GM19372 (cell line): ENCODE measurements at regions not wholly inside any gene's neighbourhood (a gene's known extent, or its start where the extent isn't known, plus 50 kb on each side); places are given as distances from the start of the nearest gene placed in this dataset.
A peak's percentile ranks its signal among the peaks of the same experiment; 100 is the strongest.
"Not testable (repeated sequence)": the region's sequence is repeated elsewhere in the genome, so short reads cannot be mapped to it uniquely, and the experiment has no call there.

Experiments used
- ATAC-seq: cut with Tn5 transposase; IDR thresholded peaks from one replicate; pipeline ENCODE4 v1.9.1; 2021; ENCODE audit warnings: mild to moderate bottlenecking, low read depth, moderate library complexity; ENCODE audit not compliant: unreplicated experiment

DNA sequence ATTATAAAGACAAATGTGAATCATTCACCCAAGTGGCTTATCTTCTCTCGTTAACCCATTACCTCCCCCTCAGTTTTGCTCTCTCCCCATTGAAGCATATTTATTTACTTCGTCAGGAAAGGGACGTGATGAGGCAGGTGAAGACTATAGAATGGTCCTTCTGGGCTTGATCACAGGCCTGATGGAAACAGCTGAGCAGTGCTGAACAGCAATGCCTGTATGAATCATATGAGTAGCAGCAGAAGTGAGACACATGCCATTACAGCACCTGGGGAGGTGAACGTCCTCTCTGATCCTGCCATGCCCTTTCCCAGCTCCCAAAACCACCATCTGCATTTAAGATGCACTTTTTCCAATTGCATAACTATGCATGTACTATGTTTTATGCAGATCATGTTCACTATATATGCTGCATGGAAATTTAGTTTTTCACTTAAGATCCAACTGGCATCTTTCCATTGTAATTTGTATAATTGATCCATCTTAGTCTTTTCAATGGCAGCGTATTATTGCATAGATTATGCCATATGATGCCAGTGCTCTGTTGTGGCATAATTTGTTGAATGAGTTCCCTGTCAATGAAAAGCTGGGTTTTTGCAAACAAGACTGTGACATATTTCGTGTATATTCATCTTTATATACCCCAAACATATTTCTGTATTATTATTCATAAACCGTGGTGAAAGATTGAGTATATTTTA, 105.3 kb downstream of the CXCL12 start:
- ATAC-seq: no peak

- no peak for ATAC-seq
Observed at GRCh38 chr10:44278837-44279324, 106.0 kb downstream of the CXCL12 start.

GRCh38 chr10:44268435-44268948, 116.4 kb downstream of the CXCL12 start:
- ATAC-seq: not testable (repeated sequence)

DNA sequence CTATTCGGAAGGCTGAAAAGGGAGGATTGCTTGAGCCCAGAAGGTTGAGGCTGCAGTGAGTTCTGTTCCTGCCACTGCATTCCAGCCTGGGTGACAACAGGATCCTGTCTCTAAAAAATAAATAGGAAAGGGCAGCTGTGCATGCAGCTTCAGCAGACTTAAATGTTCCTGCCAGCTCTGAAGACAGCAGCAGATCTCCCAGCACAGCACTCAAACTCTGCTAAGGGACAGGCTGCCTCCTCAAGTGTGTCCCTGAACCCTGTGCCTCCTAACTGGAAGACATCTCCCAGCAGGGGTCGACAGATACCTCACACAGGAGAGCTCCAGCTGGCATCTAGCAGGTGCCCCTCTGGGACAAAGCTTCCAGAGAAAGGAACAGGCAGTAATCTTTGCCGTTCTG, 117.9 kb downstream of the CXCL12 start:
- no peak for ATAC-seq

- no peak for ATAC-seq
Observed at GRCh38 chr10:44264244-44264643, 120.7 kb downstream of the CXCL12 start.

DNA sequence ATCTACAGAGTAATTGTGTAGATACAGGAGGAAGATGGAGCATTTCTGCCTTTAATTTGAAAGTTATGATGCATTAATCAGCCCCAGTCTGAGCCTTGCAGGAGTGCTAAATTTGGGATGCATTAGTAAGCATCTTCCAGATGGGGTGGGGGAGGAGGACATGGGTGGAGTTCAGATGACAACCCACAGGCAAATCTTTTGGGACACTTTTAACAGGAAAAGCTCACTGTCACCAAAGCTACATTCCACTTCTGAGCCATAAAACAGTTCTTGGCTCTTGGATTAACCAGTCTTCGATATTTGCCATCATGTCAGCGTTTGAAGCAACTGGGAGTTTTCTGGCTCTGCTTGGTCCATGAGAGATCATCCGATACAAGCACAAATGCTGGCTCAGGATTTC, 121.1 kb downstream of the CXCL12 start:
- no peak for ATAC-seq

- no peak for ATAC-seq
Observed at GRCh38 chr10:44262551-44263251, 122.2 kb downstream of the CXCL12 start.

DNA sequence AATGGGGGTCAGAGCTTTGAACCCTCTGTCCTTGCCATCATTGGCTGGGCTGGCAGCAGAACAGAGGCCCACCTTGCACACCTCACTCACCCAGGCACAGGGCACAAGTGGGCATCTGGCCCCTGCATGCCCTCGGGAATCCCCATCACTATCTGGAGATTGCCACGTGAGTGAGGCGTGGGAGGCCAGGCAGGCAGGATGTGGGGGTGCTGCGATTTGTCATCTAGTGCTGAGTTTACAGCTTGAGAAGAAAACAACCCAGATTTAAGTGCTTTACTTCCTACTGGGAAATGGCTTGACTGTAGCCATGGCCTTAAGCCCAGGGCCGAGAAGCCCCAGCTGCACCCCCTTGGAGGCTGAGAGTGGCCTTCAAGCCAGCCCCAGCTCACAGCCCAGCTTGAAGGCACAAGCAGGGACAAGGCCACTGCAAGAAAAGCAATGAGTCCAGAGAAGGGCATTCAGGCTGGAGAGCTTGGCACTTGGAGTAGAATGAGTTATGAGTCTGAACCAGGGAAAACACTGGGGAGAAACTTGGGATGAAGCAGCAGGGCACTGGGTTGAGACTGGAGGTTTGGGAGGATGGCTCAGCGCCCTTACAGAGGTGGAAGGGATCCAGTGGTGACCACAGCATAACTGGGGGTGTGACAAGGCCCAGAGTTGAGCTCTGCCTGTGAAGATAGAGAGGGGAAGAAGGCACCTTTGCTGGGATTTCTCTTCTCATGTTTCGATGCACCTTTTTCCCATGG, 123.0 kb downstream of the CXCL12 start:
- ATAC-seq: peak; percentile 44

GRCh38 chr10:44261296-44261695, 123.6 kb downstream of the CXCL12 start:
- ATAC-seq: no peak

DNA sequence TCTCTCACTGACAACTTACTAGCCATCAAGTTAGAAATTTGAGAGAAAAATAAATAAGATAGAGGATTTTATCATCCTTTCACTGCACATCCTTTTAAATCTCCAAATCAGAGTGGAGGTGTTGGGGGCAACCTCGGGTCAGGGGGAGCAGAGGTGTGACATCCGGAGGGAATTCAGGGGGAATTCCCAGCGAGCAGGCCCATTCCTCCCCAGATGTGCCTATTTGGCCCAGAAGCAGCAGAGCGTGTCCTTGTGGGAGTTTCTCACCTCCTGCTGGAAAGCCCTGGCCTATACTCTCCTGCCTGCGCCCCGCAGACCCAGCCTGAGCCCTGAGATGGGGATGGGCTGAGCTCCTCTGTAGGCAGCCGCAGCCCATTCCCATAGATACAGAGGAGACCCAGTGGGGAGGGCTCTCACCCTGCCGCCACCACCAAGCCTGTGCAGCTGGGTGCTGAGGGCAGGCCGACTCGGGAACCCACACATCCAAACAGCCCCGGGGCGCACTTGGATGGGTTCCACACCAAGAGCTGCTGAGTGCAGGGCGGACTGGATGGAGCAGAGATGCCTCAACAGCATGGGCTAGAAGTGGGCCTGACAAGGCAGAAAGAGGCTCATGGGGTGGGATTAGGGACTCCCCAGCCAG, 124.5 kb downstream of the CXCL12 start:
- ATAC-seq: no peak

DNA sequence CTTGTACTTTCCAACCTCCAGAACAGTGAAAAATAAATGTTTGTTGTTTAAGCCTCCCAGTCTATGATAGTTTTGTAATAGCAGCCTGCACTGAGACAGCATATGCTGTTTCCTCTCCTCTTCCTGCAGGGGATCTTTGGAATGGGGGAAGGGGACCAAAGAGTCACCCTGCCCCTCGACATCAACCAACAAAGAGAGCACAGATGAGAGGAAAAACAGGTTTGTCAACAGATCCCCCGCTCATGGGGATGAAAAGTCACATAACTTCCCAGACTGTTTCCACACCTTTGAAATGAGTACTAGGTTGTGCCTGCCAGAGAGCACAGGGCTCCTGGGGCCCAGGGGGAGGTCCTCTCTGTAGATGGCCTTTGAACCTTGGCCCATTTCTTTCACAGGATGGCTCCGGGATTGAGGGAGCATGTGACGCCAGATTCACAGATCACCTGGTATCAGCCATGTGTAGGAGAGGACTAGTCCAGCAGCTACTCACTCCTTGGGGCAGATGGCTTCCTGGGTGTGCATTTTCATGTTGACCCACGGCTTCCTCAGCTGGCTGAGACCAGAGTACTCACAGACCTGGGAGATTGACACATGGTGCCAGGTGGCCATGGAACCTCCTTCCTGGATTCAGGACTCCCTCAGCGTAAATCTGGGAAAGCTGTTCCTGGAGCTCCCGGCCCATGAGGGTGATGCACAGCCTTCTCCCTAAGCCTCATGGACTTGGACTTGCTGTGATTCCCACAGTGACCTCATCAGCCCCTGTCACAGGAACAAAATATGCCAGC, 125.6 kb downstream of the CXCL12 start:
- no peak for ATAC-seq

- ATAC-seq: no peak
Observed at GRCh38 chr10:44258460-44259089, 126.3 kb downstream of the CXCL12 start.

- no peak for ATAC-seq
Observed at GRCh38 chr10:44258019-44258418, 126.9 kb downstream of the CXCL12 start.

DNA sequence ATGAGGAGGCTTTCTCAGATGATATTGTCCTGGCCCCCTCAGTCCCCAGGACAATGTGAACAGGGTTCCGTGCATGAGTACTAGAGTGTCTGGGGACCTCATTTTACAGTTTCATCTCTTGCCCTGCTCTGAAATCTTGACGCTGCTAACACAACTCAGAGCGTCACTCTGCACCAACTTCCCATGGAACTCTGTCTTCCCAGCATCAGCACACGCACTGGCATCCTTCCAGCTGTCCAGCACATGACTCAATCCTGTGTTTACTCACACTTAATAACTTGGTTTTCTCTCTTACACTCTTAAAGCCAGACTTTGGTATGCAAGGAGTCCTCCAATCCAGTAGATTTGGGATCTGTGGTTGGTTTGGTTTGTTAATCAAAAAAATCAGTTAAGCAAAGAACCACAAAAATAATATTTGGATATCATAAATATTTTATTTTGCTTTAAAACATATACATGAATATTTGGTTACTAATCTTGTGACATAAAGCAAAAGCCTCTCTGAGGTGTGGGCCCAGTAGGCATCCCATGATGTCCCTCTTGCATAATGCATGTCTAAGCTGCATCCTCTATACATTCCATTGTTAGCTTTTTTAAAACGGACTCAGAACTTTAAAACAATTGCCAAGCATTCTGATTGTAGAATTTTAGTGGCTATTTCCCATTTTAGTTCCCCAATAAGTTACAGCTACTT, 131.0 kb downstream of the CXCL12 start:
- no peak for ATAC-seq

GRCh38 chr10:44252631-44253030, 132.3 kb downstream of the CXCL12 start:
- not testable (repeated sequence) for ATAC-seq

DNA sequence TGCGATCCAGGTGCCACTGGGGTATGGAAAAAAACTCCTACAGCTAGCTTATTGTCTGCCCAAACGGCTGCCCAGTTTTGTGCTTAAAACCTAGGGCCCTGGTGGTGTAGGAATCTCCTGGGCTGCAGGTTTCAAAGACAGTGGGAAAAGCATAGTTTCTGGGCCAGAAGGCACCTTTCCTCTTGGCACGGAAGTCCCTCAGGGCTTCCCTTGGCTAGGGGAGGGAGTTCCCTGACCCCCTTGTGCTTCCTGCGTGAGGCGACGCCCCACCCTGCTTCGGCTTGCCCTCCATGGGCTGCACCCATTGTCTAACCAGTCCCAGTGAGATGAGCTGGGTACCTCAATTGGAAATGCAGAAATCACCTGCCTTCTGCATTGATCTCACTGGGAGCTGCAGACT, 135.0 kb downstream of the CXCL12 start:
- ATAC-seq: not testable (repeated sequence)

- no peak for ATAC-seq
Observed at GRCh38 chr10:44249490-44249889, 135.4 kb downstream of the CXCL12 start.

DNA sequence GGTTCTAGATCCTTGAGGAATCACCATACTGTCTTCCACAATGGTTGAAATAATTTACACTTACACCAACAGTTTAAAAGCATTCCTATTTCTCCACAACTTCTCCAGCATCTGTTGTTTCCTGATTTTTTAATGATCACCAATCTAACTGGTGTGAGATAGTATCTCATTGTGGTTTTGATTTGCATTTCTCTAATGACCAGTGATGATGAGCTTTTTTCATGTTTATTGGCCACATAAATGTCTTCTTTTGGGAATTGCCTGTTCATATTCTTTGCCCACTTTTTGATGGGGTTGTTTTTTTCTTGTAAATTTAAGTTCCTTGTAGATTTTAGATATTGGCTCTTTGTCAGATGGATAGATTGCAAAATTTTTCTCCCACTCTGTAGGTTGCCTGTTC, 138.2 kb downstream of the CXCL12 start:
- not testable (repeated sequence) for ATAC-seq

DNA sequence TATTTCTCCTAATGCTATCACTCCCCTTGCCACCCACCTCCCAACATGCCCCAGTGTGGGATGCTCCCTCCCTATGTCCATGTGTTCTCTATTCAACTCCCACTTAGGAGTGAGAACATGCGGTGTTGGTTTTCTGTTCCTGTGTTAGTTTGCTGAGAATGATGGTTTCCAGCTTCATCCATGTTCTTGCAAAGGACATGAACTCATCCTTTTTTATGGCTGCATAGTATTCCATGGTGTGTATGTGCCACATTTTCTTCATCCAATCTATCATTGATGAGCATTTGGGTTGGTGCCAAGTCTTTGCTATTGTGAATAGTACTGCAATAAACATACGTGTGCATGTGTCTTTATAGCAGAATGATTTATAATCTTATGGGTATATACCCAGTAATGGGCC, 138.6 kb downstream of the CXCL12 start:
- ATAC-seq: not testable (repeated sequence)
